ENCODE measurements at regions not wholly inside any gene's neighbourhood (a gene's known extent, or its start where the extent isn't known, plus 50 kb on each side); places are given as distances from the start of the nearest gene placed in this dataset.

DNA sequence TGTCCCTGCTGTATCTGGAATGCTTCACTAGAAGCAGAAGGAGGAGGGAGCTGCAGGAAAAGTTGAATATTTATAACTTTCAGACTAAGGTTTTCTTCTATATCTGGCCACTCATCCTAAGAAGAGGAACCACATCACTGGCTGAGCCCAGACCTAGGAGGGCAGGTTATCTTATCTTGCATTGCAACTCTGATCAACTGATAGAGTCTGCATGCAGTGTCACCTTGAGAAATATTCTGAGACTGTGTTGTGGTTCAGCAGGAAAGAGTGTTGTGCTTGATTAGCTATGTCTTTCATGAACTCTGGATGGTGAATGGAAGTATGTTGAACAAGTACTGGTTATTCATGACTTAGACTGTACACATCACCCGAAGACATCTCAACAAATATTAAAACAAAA lies 460.0 kb downstream of the TOX3 start:
- TF ChIP-seq, protein P1, sequence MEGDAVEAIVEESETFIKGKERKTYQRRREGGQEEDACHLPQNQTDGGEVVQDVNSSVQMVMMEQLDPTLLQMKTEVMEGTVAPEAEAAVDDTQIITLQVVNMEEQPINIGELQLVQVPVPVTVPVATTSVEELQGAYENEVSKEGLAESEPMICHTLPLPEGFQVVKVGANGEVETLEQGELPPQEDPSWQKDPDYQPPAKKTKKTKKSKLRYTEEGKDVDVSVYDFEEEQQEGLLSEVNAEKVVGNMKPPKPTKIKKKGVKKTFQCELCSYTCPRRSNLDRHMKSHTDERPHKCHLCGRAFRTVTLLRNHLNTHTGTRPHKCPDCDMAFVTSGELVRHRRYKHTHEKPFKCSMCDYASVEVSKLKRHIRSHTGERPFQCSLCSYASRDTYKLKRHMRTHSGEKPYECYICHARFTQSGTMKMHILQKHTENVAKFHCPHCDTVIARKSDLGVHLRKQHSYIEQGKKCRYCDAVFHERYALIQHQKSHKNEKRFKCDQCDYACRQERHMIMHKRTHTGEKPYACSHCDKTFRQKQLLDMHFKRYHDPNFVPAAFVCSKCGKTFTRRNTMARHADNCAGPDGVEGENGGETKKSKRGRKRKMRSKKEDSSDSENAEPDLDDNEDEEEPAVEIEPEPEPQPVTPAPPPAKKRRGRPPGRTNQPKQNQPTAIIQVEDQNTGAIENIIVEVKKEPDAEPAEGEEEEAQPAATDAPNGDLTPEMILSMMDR (IDR thresholded peaks at IDR 0.05): no peak
- TF ChIP-seq POLR2A (IDR thresholded peaks at IDR 0.05): no peak

All from vagina (tissue), 2 donors.